Mesenchymal stem cell (in vitro differentiated cells and primary cell): ENCODE measurements at regions not wholly inside any gene's neighbourhood (a gene's known extent, or its start where the extent isn't known, plus 50 kb on each side); places are given as distances from the start of the nearest gene placed in this dataset.

ENCODE experiments used
- DNase-seq: peaks from one replicate; pipeline ENCODE4 v3.0.0-alpha.2; 2013
- H2AFZ ChIP-seq: one replicate; pipeline ENCODE4 v1.6.1; 2013; ENCODE audit warnings: low read depth, mild to moderate bottlenecking, control low read depth, inconsistent platforms, low read length, moderate library complexity
- H2AK5ac ChIP-seq: 2 replicates; pipeline ENCODE4 v1.6.1; 2013; ENCODE audit warnings: low read length, moderate library complexity, mild to moderate bottlenecking, inconsistent platforms; ENCODE audit not compliant: severe bottlenecking
- H2BK120ac ChIP-seq: one replicate; pipeline ENCODE4 v1.6.1; 2013; ENCODE audit warnings: low read depth, mild to moderate bottlenecking, inconsistent platforms, low read length, moderate library complexity
- H2BK12ac ChIP-seq, 2 experiments: one replicate each; pipeline ENCODE4 v1.6.1; 2013; ENCODE audit warnings: inconsistent platforms in 2 of 2, low read length in 2 of 2, mild to moderate bottlenecking in 2 of 2, moderate library complexity in 2 of 2, control low read depth in 1 of 2
- H2BK15ac ChIP-seq: one replicate; pipeline ENCODE4 v1.6.1; 2013; ENCODE audit warnings: mild to moderate bottlenecking, low read depth, inconsistent platforms; ENCODE audit not compliant: poor library complexity, severe bottlenecking
- H2BK5ac ChIP-seq: 2 replicates; pipeline ENCODE4 v1.6.1; 2013; ENCODE audit warnings: low read depth, mild to moderate bottlenecking, low read length, control low read depth, inconsistent platforms; ENCODE audit not compliant: poor library complexity, severe bottlenecking
- H3K14ac ChIP-seq, 2 experiments: one replicate each; pipeline ENCODE4 v1.6.1; 2013; ENCODE audit warnings: inconsistent platforms in 2 of 2, low read length in 2 of 2, control low read depth in 1 of 2, mild to moderate bottlenecking in 1 of 2, moderate library complexity in 1 of 2
- H3K18ac ChIP-seq, 2 experiments: one replicate each; pipeline ENCODE4 v1.6.1; 2013; ENCODE audit warnings: inconsistent platforms in 2 of 2, low read length in 2 of 2, control low read depth in 1 of 2, low read depth in 1 of 2, mild to moderate bottlenecking in 1 of 2
- H3K23ac ChIP-seq, 2 experiments: one replicate each; pipeline ENCODE4 v1.6.1; 2013; ENCODE audit warnings: inconsistent platforms in 2 of 2, low read length in 2 of 2, mild to moderate bottlenecking in 2 of 2, moderate library complexity in 2 of 2, control low read depth in 1 of 2
- H3K27ac ChIP-seq: 2 replicates; pipeline ENCODE4 v1.5.1; 2013; ENCODE audit warnings: mild to moderate bottlenecking, moderate library complexity, low read length, control low read depth, inconsistent platforms; ENCODE audit not compliant: poor library complexity, severe bottlenecking
- H3K27me3 ChIP-seq, 2 experiments: 2 replicates each; pipeline versions ENCODE4 v1.6.1 to v1.7.0; 2013; ENCODE audit warnings: low read length in 2 of 2, mild to moderate bottlenecking in 2 of 2, moderate library complexity in 2 of 2, control low read depth in 1 of 2, inconsistent platforms in 1 of 2; ENCODE audit not compliant: control insufficient read depth in 1 of 2, insufficient read depth in 1 of 2
- H3K36me3 ChIP-seq, 2 experiments: 2 replicates each; pipeline versions ENCODE4 v1.6.1 to v1.7.0; 2013; ENCODE audit warnings: low read length in 2 of 2, control low read depth in 1 of 2, inconsistent platforms in 1 of 2, low read depth in 1 of 2, mild to moderate bottlenecking in 1 of 2; ENCODE audit not compliant: insufficient read depth in 2 of 2, control insufficient read depth in 1 of 2
- H3K4ac ChIP-seq, 2 experiments: one replicate each; pipeline ENCODE4 v1.6.1; 2013; ENCODE audit warnings: inconsistent platforms in 2 of 2, low read length in 2 of 2, mild to moderate bottlenecking in 2 of 2, moderate library complexity in 2 of 2, control low read depth in 1 of 2, low read depth in 1 of 2
- H3K4me1 ChIP-seq: 2 replicates; pipeline ENCODE4 v1.6.1; 2013; ENCODE audit warnings: low read depth, low read length, control low read depth; ENCODE audit not compliant: control insufficient read depth, insufficient read depth
- H3K4me2 ChIP-seq: 2 replicates; pipeline ENCODE4 v1.6.1; 2013; ENCODE audit warnings: low read length, mild to moderate bottlenecking, inconsistent platforms; ENCODE audit not compliant: poor library complexity, severe bottlenecking
- H3K4me3 ChIP-seq, 2 experiments: 2 replicates each; pipeline versions ENCODE4 v1.5.1 to v1.7.0; 2013; ENCODE audit warnings: low read length in 2 of 2, mild to moderate bottlenecking in 2 of 2, control low read depth in 1 of 2, low read depth in 1 of 2; ENCODE audit not compliant: insufficient read depth in 1 of 2
- H3K79me1 ChIP-seq: replicated peaks from 2 replicates; pipeline ENCODE4 v1.6.1; 2013; ENCODE audit warnings: mild to moderate bottlenecking, control low read depth, low read length, inconsistent platforms; ENCODE audit not compliant: poor library complexity, severe bottlenecking
- H3K9ac ChIP-seq: 2 replicates; pipeline ENCODE4 v1.7.0; 2013; ENCODE audit warnings: mild to moderate bottlenecking, low read length, moderate library complexity
- H3K9me3 ChIP-seq: 2 replicates; pipeline ENCODE4 v1.7.0; 2013; ENCODE audit warnings: mild to moderate bottlenecking, low read length; ENCODE audit not compliant: control insufficient read depth
- H4K8ac ChIP-seq: one replicate; pipeline ENCODE4 v1.6.1; 2013; ENCODE audit warnings: inconsistent platforms, mild to moderate bottlenecking, low read length, moderate library complexity
- H4K91ac ChIP-seq: one replicate; pipeline ENCODE4 v1.6.1; 2013; ENCODE audit warnings: mild to moderate bottlenecking, low read length, inconsistent platforms
- WGBS: methylation state at CpG from one replicate; pipeline ENCODE4 v1.1.7; 2013; ENCODE audit warnings: mixed read lengths; 5-methylcytosine and 5-hydroxymethylcytosine counted together

- Histone ChIP-seq H3K4me1 (peaks cover 11% of the 10 kb centered on the region), H3K23ac (no peak overlapping the region), H2AFZ (no peak overlapping the region), H2BK120ac (no peak overlapping the region), H3K4me3 (no peak overlapping the region), H3K27ac (no peak overlapping the region), H2BK12ac (no peak overlapping the region), H3K36me3 (no peaks in the 10 kb centered on the region), H3K4me2 (no peak overlapping the region), H2BK15ac (no peak overlapping the region), H3K9me3 (no peaks in the 10 kb centered on the region), H3K18ac (no peak overlapping the region), H3K9ac (no peak overlapping the region), H3K14ac (no peak overlapping the region), H4K8ac (no peak overlapping the region), H3K27me3 (no peaks in the 10 kb centered on the region), H2AK5ac (no peak overlapping the region), H3K4ac (no peak overlapping the region), H3K79me1 (no peaks in the 10 kb centered on the region), H2BK5ac (no peak overlapping the region), H4K91ac (no peak overlapping the region)
- WGBS: 75% methylated on average over 6 of the region's 6 CpGs
- no peak for DNase-seq
Observed at GRCh38 chr10:47133871-47134570, 166.0 kb upstream of the GDF10 start.

GRCh38 chr10:47136866-47137265, 163.1 kb upstream of the GDF10 start:
- no peaks in the 10 kb centered on the region for H3K36me3 ChIP-seq
- H2BK5ac ChIP-seq: no peak overlapping the region
- no peaks in the 10 kb centered on the region for H3K27me3 ChIP-seq
- no peak overlapping the region for H2AFZ ChIP-seq
- no peaks in the 10 kb centered on the region for H3K79me1 ChIP-seq
- 75% methylated on average over 3 of the region's 3 CpGs for WGBS
- H3K4me3 ChIP-seq: peak overlapping the region in 1 of 2 experiments; percentile 26
- no peak overlapping the region for H3K14ac ChIP-seq
- no peak overlapping the region for H4K8ac ChIP-seq
- no peak for DNase-seq
- H2BK120ac ChIP-seq: no peak overlapping the region
- H3K4me2 ChIP-seq: no peak overlapping the region
- no peak overlapping the region for H2BK15ac ChIP-seq
- H3K27ac ChIP-seq: no peak overlapping the region
- H3K4me1 ChIP-seq: peaks cover 15% of the 10 kb centered on the region
- H3K23ac ChIP-seq: no peak overlapping the region
- H2BK12ac ChIP-seq: no peak overlapping the region
- no peak overlapping the region for H3K18ac ChIP-seq
- no peak overlapping the region for H4K91ac ChIP-seq
- H2AK5ac ChIP-seq: no peak overlapping the region
- H3K9ac ChIP-seq: peak overlapping the region; percentile 11
- no peak overlapping the region for H3K4ac ChIP-seq
- no peaks in the 10 kb centered on the region for H3K9me3 ChIP-seq

DNA sequence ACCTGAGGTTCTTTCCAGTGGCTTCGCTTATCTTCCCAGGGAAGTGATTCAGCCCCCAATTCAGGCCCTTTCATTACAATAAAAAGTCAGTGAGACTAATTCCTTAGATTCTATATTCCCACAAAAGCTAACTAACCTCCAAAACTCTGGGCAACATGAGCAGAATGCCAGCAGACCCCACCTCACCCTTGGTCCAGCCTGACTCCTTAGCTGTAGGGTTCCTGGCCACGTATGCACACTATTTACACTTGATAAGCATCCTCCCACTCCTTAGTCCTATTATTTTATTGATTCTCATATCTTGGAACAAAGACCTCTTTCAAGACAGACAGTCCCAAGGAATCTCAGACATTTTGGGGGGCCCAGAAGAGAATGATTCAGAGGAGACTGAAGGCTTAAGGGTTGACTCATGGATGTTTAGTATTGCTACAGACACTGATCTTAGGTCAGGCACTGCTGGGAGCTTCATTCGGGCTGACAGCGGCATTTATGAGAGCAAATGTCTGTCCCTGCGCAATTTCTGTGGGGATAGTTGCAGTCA, 162.6 kb upstream of the GDF10 start:
- no peak overlapping the region for H4K8ac ChIP-seq
- H3K4ac ChIP-seq: no peak overlapping the region
- peak overlapping the region; percentile 18 for H3K27ac ChIP-seq
- no peak overlapping the region for H2BK120ac ChIP-seq
- DNase-seq: peak; percentile 0
- peak overlapping the region; percentile 11 for H3K9ac ChIP-seq
- H2AFZ ChIP-seq: no peak overlapping the region
- H3K23ac ChIP-seq: no peak overlapping the region
- no peak overlapping the region for H3K14ac ChIP-seq
- H3K27me3 ChIP-seq: no peaks in the 10 kb centered on the region
- H3K79me1 ChIP-seq: no peaks in the 10 kb centered on the region
- no peak overlapping the region for H3K18ac ChIP-seq
- no peaks in the 10 kb centered on the region for H3K9me3 ChIP-seq
- H3K4me2 ChIP-seq: no peak overlapping the region
- peaks cover 15% of the 10 kb centered on the region for H3K4me1 ChIP-seq
- no peak overlapping the region for H4K91ac ChIP-seq
- H2BK12ac ChIP-seq: no peak overlapping the region
- 58% methylated on average over 5 of the region's 5 CpGs for WGBS
- H3K4me3 ChIP-seq: peak overlapping the region in 1 of 2 experiments; percentile 26
- H2BK15ac ChIP-seq: no peak overlapping the region
- no peak overlapping the region for H2BK5ac ChIP-seq
- no peak overlapping the region for H2AK5ac ChIP-seq
- H3K36me3 ChIP-seq: no peaks in the 10 kb centered on the region

GRCh38 chr10:47139121-47139520, 160.9 kb upstream of the GDF10 start:
- H2BK120ac ChIP-seq: no peak overlapping the region

More at GRCh38 chr10:47139121-47139520, 160.9 kb upstream of the GDF10 start:
- no peaks in the 10 kb centered on the region for H3K27me3 ChIP-seq
- no peak overlapping the region for H4K91ac ChIP-seq
- H3K4me1 ChIP-seq: peaks cover 15% of the 10 kb centered on the region
- H2BK15ac ChIP-seq: no peak overlapping the region
- H2AFZ ChIP-seq: no peak overlapping the region
- H3K79me1 ChIP-seq: no peaks in the 10 kb centered on the region
- DNase-seq: no peak
- no peaks in the 10 kb centered on the region for H3K9me3 ChIP-seq
- H3K18ac ChIP-seq: no peak overlapping the region
- H2AK5ac ChIP-seq: no peak overlapping the region
- H3K4me3 ChIP-seq: no peak overlapping the region
- no peak overlapping the region for H4K8ac ChIP-seq
- no peak overlapping the region for H3K4me2 ChIP-seq
- no peak overlapping the region for H2BK12ac ChIP-seq
- H2BK5ac ChIP-seq: no peak overlapping the region
- H3K4ac ChIP-seq: no peak overlapping the region
- H3K23ac ChIP-seq: no peak overlapping the region
- WGBS: 37% methylated on average over 7 of the region's 7 CpGs
- no peaks in the 10 kb centered on the region for H3K36me3 ChIP-seq
- H3K14ac ChIP-seq: no peak overlapping the region
- H3K9ac ChIP-seq: no peak overlapping the region
- no peak overlapping the region for H3K27ac ChIP-seq
